K562 (cell line): ENCODE measurements at regions not wholly inside any gene's neighbourhood (a gene's known extent, or its start where the extent isn't known, plus 50 kb on each side); places are given as distances from the start of the nearest gene placed in this dataset.

Experiments used
- CREB1 ChIP-seq, 2 experiments: sonication (generic) in 1 of 2; formaldehyde crosslinking in 1 of 2; IDR thresholded peaks; 2 replicates each; pipeline versions ENCODE4 v1.6.1 to v1.8.0; 2012 to 2022; ENCODE audit warnings: inconsistent platforms in 1 of 2, mild to moderate bottlenecking in 1 of 2, missing genetic modification reagents in 1 of 2, moderate library complexity in 1 of 2
- CTBP1 ChIP-seq: fragments of 450-650 bp; IDR thresholded peaks from 2 replicates; pipeline ENCODE4 v1.6.1; 2016; ENCODE audit warnings: borderline replicate concordance
- PHTF2 ChIP-seq: fragments of 250-450 bp; sonication (Bioruptor Pico); IDR thresholded peaks from 2 replicates; pipeline ENCODE4 v1.5.0; 2021; ENCODE audit warnings: mild to moderate bottlenecking
- ZBTB33 ChIP-seq: sonication (generic); formaldehyde crosslinking; IDR thresholded peaks from 2 replicates; pipeline ENCODE4 v1.8.1; 2023; ENCODE audit warnings: mild to moderate bottlenecking, missing genetic modification reagents
- TF ChIP-seq, protein P1 (sequence below): sonication (generic); formaldehyde crosslinking; IDR thresholded peaks from 2 replicates; pipeline ENCODE4 v1.8.0; 2022; ENCODE audit warnings: mild to moderate bottlenecking, missing genetic modification reagents, borderline replicate concordance
- TF ChIP-seq, protein P2 (sequence below), 3 experiments: IDR thresholded peaks in 2 of 3; conservative IDR thresholded peaks in 1 of 3; 2 replicates each; pipeline ENCODE4 v1.5.1; 2011 to 2012; ENCODE audit warnings: low read length in 3 of 3, mild to moderate bottlenecking in 3 of 3, control low read depth in 2 of 3, improper control_type of control experiment in 1 of 3, inconsistent platforms in 1 of 3, low read depth in 1 of 3, mixed read lengths in 1 of 3, moderate library complexity in 1 of 3; ENCODE audit not compliant: insufficient read depth in 2 of 3

GRCh38 chr9:587527-587926 lies 254.0 kb upstream of the DMRT1 start:
- TF ChIP-seq CTBP1 (no peak), CREB1 (IDR thresholded peaks at IDR 0.05) (no peak), CREB1 (CRISPR knock-in tag; IDR thresholded peaks at IDR 0.05) (no peak), PHTF2 (CRISPR knock-in tag) (no peak), ZBTB33 (CRISPR knock-in tag) (no peak)
- TF ChIP-seq, protein P1, sequence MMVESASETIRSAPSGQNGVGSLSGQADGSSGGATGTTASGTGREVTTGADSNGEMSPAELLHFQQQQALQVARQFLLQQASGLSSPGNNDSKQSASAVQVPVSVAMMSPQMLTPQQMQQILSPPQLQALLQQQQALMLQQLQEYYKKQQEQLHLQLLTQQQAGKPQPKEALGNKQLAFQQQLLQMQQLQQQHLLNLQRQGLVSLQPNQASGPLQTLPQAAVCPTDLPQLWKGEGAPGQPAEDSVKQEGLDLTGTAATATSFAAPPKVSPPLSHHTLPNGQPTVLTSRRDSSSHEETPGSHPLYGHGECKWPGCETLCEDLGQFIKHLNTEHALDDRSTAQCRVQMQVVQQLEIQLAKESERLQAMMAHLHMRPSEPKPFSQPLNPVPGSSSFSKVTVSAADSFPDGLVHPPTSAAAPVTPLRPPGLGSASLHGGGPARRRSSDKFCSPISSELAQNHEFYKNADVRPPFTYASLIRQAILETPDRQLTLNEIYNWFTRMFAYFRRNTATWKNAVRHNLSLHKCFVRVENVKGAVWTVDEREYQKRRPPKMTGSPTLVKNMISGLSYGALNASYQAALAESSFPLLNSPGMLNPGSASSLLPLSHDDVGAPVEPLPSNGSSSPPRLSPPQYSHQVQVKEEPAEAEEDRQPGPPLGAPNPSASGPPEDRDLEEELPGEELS (CRISPR knock-in tag) = no peak
- TF ChIP-seq, protein P2, sequence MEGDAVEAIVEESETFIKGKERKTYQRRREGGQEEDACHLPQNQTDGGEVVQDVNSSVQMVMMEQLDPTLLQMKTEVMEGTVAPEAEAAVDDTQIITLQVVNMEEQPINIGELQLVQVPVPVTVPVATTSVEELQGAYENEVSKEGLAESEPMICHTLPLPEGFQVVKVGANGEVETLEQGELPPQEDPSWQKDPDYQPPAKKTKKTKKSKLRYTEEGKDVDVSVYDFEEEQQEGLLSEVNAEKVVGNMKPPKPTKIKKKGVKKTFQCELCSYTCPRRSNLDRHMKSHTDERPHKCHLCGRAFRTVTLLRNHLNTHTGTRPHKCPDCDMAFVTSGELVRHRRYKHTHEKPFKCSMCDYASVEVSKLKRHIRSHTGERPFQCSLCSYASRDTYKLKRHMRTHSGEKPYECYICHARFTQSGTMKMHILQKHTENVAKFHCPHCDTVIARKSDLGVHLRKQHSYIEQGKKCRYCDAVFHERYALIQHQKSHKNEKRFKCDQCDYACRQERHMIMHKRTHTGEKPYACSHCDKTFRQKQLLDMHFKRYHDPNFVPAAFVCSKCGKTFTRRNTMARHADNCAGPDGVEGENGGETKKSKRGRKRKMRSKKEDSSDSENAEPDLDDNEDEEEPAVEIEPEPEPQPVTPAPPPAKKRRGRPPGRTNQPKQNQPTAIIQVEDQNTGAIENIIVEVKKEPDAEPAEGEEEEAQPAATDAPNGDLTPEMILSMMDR (IDR thresholded peaks at IDR 0.05 in 2 of 3, conservative IDR thresholded peaks at IDR 0.05 in 1 of 3; ENCODE audit: insufficient read depth in 2 of 3, low read depth in 1 of 3, low read length in 3 of 3) = no peak
